ENCODE measurements at regions not wholly inside any gene's neighbourhood (a gene's known extent, or its start where the extent isn't known, plus 50 kb on each side); places are given as distances from the start of the nearest gene placed in this dataset.

GRCh38 chr13:39217471-39217870, 179.2 kb downstream of the NHLRC3 start:
- TF ChIP-seq EZH2phosphoT487 (conservative IDR thresholded peaks at IDR 0.05; ENCODE audit: low read length): no peak
- TF ChIP-seq CTCF (IDR thresholded peaks at IDR 0.05; ENCODE audit: insufficient read depth, low read length, poor library complexity, severe bottlenecking): no peak

Measured in SU-DHL-6 (cell line).